ENCODE measurements at regions not wholly inside any gene's neighbourhood (a gene's known extent, or its start where the extent isn't known, plus 50 kb on each side); places are given as distances from the start of the nearest gene placed in this dataset.

DNA sequence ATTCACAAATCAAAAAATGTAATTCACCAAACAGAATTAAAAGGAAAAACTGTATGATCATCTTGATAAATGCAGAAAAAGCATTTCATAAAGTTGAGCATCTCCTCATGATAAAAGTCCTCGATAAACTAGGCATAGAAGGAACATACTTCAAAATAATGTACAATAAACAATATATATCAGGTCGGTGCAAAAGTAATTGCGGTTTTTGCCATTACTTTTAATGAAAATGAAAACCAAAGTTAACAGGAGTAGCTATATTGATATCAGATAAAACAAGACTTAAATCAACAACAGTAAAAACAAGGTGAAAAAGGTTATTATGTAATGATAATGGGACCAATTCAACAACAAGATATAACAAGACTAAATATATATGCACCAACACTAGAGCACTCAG is 372.1 kb downstream of the RAB28 start:
- no peak overlapping the region for H3K4me3 ChIP-seq (ENCODE audit: low read length)
- ChIA-PET POLR2A (no interaction called here), CTCF (no interaction called here)
- H3K9me3 ChIP-seq (ENCODE audit: control insufficient read depth in 1 of 2, insufficient read depth in 1 of 2, low read length in 2 of 2) = peaks cover 0 to 2% of the 10 kb centered on the region in 2 experiments
- DNase-seq (no peak), ATAC-seq (ENCODE audit: poor library complexity) (no peak)
- intact Hi-C loops (cut with DNase I, micrococcal nuclease) = no loop called here
- Mint-ChIP-seq H3K4me1 (ENCODE audit: low read depth) (no peaks in the 10 kb centered on the region), H3K27me3 (no peaks in the 10 kb centered on the region), H3K9me3 (peaks cover 16% of the 10 kb centered on the region), H3K36me3 (ENCODE audit: low read depth) (peaks cover 9% of the 10 kb centered on the region), H3K4me3 (no peak overlapping the region), H3K27ac (no peak overlapping the region)
- TF ChIP-seq, protein P1, sequence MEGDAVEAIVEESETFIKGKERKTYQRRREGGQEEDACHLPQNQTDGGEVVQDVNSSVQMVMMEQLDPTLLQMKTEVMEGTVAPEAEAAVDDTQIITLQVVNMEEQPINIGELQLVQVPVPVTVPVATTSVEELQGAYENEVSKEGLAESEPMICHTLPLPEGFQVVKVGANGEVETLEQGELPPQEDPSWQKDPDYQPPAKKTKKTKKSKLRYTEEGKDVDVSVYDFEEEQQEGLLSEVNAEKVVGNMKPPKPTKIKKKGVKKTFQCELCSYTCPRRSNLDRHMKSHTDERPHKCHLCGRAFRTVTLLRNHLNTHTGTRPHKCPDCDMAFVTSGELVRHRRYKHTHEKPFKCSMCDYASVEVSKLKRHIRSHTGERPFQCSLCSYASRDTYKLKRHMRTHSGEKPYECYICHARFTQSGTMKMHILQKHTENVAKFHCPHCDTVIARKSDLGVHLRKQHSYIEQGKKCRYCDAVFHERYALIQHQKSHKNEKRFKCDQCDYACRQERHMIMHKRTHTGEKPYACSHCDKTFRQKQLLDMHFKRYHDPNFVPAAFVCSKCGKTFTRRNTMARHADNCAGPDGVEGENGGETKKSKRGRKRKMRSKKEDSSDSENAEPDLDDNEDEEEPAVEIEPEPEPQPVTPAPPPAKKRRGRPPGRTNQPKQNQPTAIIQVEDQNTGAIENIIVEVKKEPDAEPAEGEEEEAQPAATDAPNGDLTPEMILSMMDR (IDR thresholded peaks at IDR 0.05) = no peak
- no peaks in the 10 kb centered on the region for H3K4me1 ChIP-seq (ENCODE audit: insufficient read depth, low read length)
- no peaks in the 10 kb centered on the region for H3K36me3 ChIP-seq (ENCODE audit: insufficient read depth, low read length)
- H3K27ac ChIP-seq (ENCODE audit: low read depth in 1 of 2, low read length in 2 of 2) = no peak overlapping the region
- no peaks in the 10 kb centered on the region for H3K27me3 ChIP-seq (ENCODE audit: control insufficient read depth in 1 of 2, insufficient read depth in 2 of 2, low read length in 2 of 2)

DNA sequence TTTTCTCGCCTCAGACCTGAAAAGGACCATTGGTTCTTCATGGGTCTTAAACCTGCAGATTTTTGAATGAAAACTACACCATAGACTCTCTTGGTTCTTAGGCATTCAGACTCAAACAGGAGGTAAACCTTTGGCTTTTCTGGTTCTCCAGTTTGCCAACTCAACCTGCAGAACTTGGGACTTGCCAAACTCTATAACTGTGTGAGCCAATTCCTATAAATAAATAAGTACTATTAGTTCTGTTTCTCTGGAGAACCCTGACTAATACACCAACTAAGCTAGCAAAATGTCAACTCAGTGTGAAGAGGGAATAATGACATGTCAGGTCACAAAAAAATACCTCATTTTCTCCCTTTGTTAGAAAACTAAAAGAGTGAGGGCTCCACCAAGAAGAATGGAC is 374.6 kb downstream of the RAB28 start:
- DNase-seq = no peak
- Mint-ChIP-seq H3K9me3 (peaks cover 13% of the 10 kb centered on the region), H3K36me3 (ENCODE audit: low read depth) (peaks cover 9% of the 10 kb centered on the region), H3K4me3 (no peak overlapping the region), H3K27ac (no peak overlapping the region), H3K27me3 (no peaks in the 10 kb centered on the region), H3K4me1 (ENCODE audit: low read depth) (no peaks in the 10 kb centered on the region)
- TF ChIP-seq, protein P1 (IDR thresholded peaks at IDR 0.05) = no peak
- H3K27ac ChIP-seq (ENCODE audit: low read depth in 1 of 2, low read length in 2 of 2) = no peak overlapping the region
- peaks cover 0 to 6% of the 10 kb centered on the region in 2 experiments for H3K9me3 ChIP-seq (ENCODE audit: control insufficient read depth in 1 of 2, insufficient read depth in 1 of 2, low read length in 2 of 2)
- H3K27me3 ChIP-seq (ENCODE audit: control insufficient read depth in 1 of 2, insufficient read depth in 2 of 2, low read length in 2 of 2) = no peaks in the 10 kb centered on the region
- H3K4me1 ChIP-seq (ENCODE audit: insufficient read depth, low read length) = no peaks in the 10 kb centered on the region
- ATAC-seq (ENCODE audit: poor library complexity) = no peak
- ChIA-PET CTCF (no interaction called here), POLR2A (no interaction called here)
- H3K36me3 ChIP-seq (ENCODE audit: insufficient read depth, low read length) = no peaks in the 10 kb centered on the region
- intact Hi-C loops (cut with DNase I, micrococcal nuclease) = no loop called here
- H3K4me3 ChIP-seq (ENCODE audit: low read length) = no peak overlapping the region

DNA sequence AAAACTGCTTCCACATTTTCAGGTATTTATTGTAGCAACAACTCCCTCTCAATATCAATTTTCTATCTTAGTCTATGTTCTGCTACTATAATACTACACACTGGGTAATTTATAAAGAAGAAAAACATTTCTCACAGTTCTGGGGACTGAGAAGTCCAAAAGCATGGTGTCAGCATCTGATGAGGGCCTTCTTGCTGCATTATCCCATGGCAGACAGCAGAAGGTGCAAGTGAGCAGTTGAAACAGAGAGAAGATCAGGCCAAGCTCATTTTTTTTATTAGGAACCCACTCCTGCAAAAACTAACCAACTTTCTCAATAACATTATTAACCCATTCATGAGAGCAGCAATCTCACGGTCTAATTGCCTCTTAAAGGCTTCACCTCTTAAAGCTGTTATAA is 376.0 kb downstream of the RAB28 start:
- TF ChIP-seq, protein P1 (IDR thresholded peaks at IDR 0.05) = no peak
- ChIA-PET POLR2A (no interaction called here), CTCF (no interaction called here)
- Mint-ChIP-seq H3K36me3 (ENCODE audit: low read depth) (peaks cover 9% of the 10 kb centered on the region), H3K27me3 (no peaks in the 10 kb centered on the region), H3K9me3 (peaks cover 13% of the 10 kb centered on the region), H3K4me3 (no peak overlapping the region), H3K4me1 (ENCODE audit: low read depth) (no peaks in the 10 kb centered on the region), H3K27ac (no peak overlapping the region)
- Histone ChIP-seq H3K27ac (ENCODE audit: low read depth in 1 of 2, low read length in 2 of 2) (no peak overlapping the region), H3K36me3 (ENCODE audit: insufficient read depth, low read length) (no peaks in the 10 kb centered on the region), H3K4me3 (ENCODE audit: low read length) (no peak overlapping the region), H3K9me3 (ENCODE audit: control insufficient read depth in 1 of 2, insufficient read depth in 1 of 2, low read length in 2 of 2) (peaks cover 0 to 6% of the 10 kb centered on the region in 2 experiments), H3K4me1 (ENCODE audit: insufficient read depth, low read length) (no peaks in the 10 kb centered on the region), H3K27me3 (ENCODE audit: control insufficient read depth in 1 of 2, insufficient read depth in 2 of 2, low read length in 2 of 2) (no peaks in the 10 kb centered on the region)
- DNase-seq = no peak
- no peak for ATAC-seq (ENCODE audit: poor library complexity)
- intact Hi-C loops (cut with DNase I, micrococcal nuclease) = no loop called here
